B cell (primary cell): ENCODE measurements at regions not wholly inside any gene's neighbourhood (a gene's known extent, or its start where the extent isn't known, plus 50 kb on each side); places are given as distances from the start of the nearest gene placed in this dataset.

ENCODE experiments used
- ATAC-seq: fragments of 200-7000 bp; cut with Tn5 transposase; one replicate; pipeline ENCODE4 v1.10.0; 2021; ENCODE audit warnings: low read depth, mild to moderate bottlenecking, moderate number of reproducible peaks, moderate library complexity
- CTCF ChIA-PET: fragments of 350-600 bp; sonication (Branson Sonifier 250); formaldehyde crosslinking; loops from one replicate; lab custom pipeline; 2021; ENCODE audit warnings: antibody characterized with exemption, inconsistent platforms; lab: Charles Lee
- POLR2A ChIA-PET: fragments of 350-600 bp; sonication (Branson Sonifier 250); formaldehyde crosslinking; loops from one replicate; lab custom pipeline; 2021; ENCODE audit warnings: antibody characterized with exemption; lab: Charles Lee
- DNase-seq: peaks from one replicate; pipeline ENCODE4 v3.0.0; 2013
- H2AFZ ChIP-seq: 2 replicates; pipeline ENCODE4 v1.6.1; 2012; ENCODE audit warnings: mild to moderate bottlenecking, low read depth, low read length; ENCODE audit not compliant: insufficient read depth, poor library complexity, severe bottlenecking
- H3K27ac ChIP-seq, 2 donors: 1 replicate in 1 of 2; 2 replicates in 1 of 2; pipeline ENCODE4 v1.5.1; 2012 to 2013; ENCODE audit warnings: low read length in 2 of 2, mild to moderate bottlenecking in 2 of 2, moderate library complexity in 1 of 2
- H3K27me3 ChIP-seq, 4 experiments: fragments of 200-600 bp in 1 of 4; sonication (generic) in 1 of 4; replicated peaks in 1 of 4; 1 replicate in 2 of 4; 2 replicates in 2 of 4; pipeline versions ENCODE4 v1.6.1 to v1.7.0; 2013 to 2016; ENCODE audit warnings: low read length in 3 of 4, mild to moderate bottlenecking in 2 of 4, mixed read lengths in 1 of 4, moderate library complexity in 1 of 4; ENCODE audit not compliant: insufficient read depth in 4 of 4, control insufficient read depth in 3 of 4; ENCODE audit errors: control extremely low read depth in 1 of 4
- H3K36me3 ChIP-seq, 2 experiments: replicated peaks in 1 of 2; 1 replicate in 1 of 2; 2 replicates in 1 of 2; pipeline versions ENCODE4 v1.6.1 to v1.7.1; 2013; ENCODE audit warnings: low read length in 1 of 2; ENCODE audit not compliant: insufficient read depth in 2 of 2, control insufficient read depth in 1 of 2; ENCODE audit errors: control extremely low read depth in 1 of 2, extremely low read depth in 1 of 2
- H3K4me1 ChIP-seq, 2 donors: fragments of 200-600 bp in 1 of 2; sonication (generic) in 1 of 2; 1 replicate in 1 of 2; 2 replicates in 1 of 2; pipeline versions ENCODE4 v1.5.1 to v1.6.1; 2013 to 2017; ENCODE audit warnings: low read length in 2 of 2; ENCODE audit not compliant: control insufficient read depth in 2 of 2, insufficient read depth in 2 of 2
- H3K4me2 ChIP-seq: replicated peaks from 2 replicates; pipeline ENCODE3; 2012; ENCODE audit warnings: mild to moderate bottlenecking, low read depth, low read length; ENCODE audit not compliant: poor library complexity, severe bottlenecking
- H3K4me3 ChIP-seq, 5 experiments: fragments of 200-600 bp in 1 of 5; sonication (generic) in 1 of 5; 1 replicate in 3 of 5; 2 replicates in 2 of 5; pipeline versions ENCODE4 v1.5.1 to v1.7.0; 2011 to 2016; ENCODE audit warnings: low read length in 4 of 5, mild to moderate bottlenecking in 4 of 5, low read depth in 2 of 5, control low read depth in 1 of 5, moderate library complexity in 1 of 5; ENCODE audit not compliant: insufficient read depth in 1 of 5; ENCODE audit errors: control extremely low read depth in 1 of 5, extremely low read depth in 1 of 5
- H3K79me2 ChIP-seq: fragments of 200-600 bp; sonication (generic); one replicate; pipeline ENCODE4 v1.6.0; 2016; ENCODE audit warnings: low read length; ENCODE audit not compliant: control insufficient read depth, insufficient read depth
- H3K9ac ChIP-seq: fragments of 200-600 bp; sonication (generic); 2 replicates; pipeline ENCODE4 v1.6.1; 2017; ENCODE audit warnings: mild to moderate bottlenecking, low read length, moderate library complexity
- H3K9me3 ChIP-seq, 3 donors: one replicate each; pipeline versions ENCODE4 v1.6.1 to v1.7.1; 2013; ENCODE audit warnings: low read length in 2 of 3; ENCODE audit not compliant: control insufficient read depth in 2 of 3, insufficient read depth in 1 of 3; ENCODE audit errors: control extremely low read depth in 1 of 3
- H4K20me1 ChIP-seq: 2 replicates; pipeline ENCODE4 v1.6.0; 2012; ENCODE audit warnings: mild to moderate bottlenecking, low read length; ENCODE audit not compliant: insufficient read depth, control insufficient read depth, poor library complexity, severe bottlenecking
- H3K27ac Mint-ChIP-seq: one replicate; pipeline ENCODE4 v1.8.0; 2021; ENCODE audit warnings: mixed read lengths
- H3K27me3 Mint-ChIP-seq: one replicate; pipeline ENCODE4 v1.8.0; 2021; ENCODE audit warnings: mixed read lengths
- H3K4me1 Mint-ChIP-seq: one replicate; pipeline ENCODE4 v1.8.0; 2021; ENCODE audit warnings: mixed read lengths
- H3K4me3 Mint-ChIP-seq: one replicate; pipeline ENCODE4 v1.8.0; 2021; ENCODE audit warnings: mixed read lengths
- H3K9me3 Mint-ChIP-seq: one replicate; pipeline ENCODE4 v1.8.0; 2022; ENCODE audit warnings: mixed read lengths; ENCODE audit not compliant: insufficient read depth
- EZH2 ChIP-seq: IDR thresholded peaks from 2 replicates; pipeline ENCODE4 v1.6.1; 2012; ENCODE audit warnings: borderline replicate concordance, low read depth, mild to moderate bottlenecking, moderate library complexity, low read length; ENCODE audit not compliant: insufficient read depth, poor library complexity, severe bottlenecking
- WGBS: methylation state at CpG from one replicate; pipeline ENCODE4 v1.1.5; 2013; ENCODE audit warnings: missing lambda C conversion rate; ENCODE audit not compliant: insufficient coverage; 5-methylcytosine and 5-hydroxymethylcytosine counted together
- intact Hi-C: fragments of 100-400 bp; cut with micrococcal nuclease; formaldehyde crosslinking; loops from one replicate; pipeline ENCODE4 v1.10.0; 2022
- TF ChIP-seq, protein P1 (sequence below): fragments of 200-600 bp; IDR thresholded peaks from one replicate; pipeline ENCODE4 v1.8.0; 2022; ENCODE audit warnings: antibody characterized with exemption, mild to moderate bottlenecking

DNA sequence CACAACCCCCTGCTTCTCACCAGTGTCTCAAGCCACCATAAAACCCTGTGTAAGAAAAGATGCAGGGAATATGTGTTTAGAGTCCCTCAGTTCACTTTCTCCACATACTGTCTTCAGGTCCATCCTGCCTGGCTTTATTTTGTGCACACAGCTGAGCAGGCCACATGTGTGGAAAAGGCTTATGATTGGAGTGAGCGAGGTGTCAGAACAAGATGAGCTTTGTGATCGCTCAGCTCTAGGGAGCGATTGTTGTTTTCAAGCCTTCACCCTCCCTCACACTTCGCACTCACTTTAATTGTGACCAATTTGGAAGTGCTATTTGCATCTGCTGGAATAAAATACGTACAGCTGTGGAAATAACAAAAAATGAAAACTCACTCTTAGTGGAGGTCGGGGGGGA lies 931.1 kb upstream of the TENM4 start:
- CTCF ChIA-PET = no interaction called here
- WGBS = 94% methylated on average over 3 of the region's 6 CpGs
- no peak for ATAC-seq
- H3K27ac Mint-ChIP-seq = no peak overlapping the region
- Histone ChIP-seq H4K20me1 (no peaks in the 10 kb centered on the region), H3K27me3 (no peaks in the 10 kb centered on the region), H3K4me2 (no peak overlapping the region), H3K4me3 (no peak overlapping the region), H3K4me1 (no peaks in the 10 kb centered on the region), H3K79me2 (no peaks in the 10 kb centered on the region), H3K9me3 (no peaks in the 10 kb centered on the region), H3K9ac (no peak overlapping the region), H3K36me3 (no peaks in the 10 kb centered on the region), H3K27ac (no peak overlapping the region), H2AFZ (no peak overlapping the region)
- POLR2A ChIA-PET = no interaction called here
- no peak for TF ChIP-seq EZH2
- TF ChIP-seq, protein P1, sequence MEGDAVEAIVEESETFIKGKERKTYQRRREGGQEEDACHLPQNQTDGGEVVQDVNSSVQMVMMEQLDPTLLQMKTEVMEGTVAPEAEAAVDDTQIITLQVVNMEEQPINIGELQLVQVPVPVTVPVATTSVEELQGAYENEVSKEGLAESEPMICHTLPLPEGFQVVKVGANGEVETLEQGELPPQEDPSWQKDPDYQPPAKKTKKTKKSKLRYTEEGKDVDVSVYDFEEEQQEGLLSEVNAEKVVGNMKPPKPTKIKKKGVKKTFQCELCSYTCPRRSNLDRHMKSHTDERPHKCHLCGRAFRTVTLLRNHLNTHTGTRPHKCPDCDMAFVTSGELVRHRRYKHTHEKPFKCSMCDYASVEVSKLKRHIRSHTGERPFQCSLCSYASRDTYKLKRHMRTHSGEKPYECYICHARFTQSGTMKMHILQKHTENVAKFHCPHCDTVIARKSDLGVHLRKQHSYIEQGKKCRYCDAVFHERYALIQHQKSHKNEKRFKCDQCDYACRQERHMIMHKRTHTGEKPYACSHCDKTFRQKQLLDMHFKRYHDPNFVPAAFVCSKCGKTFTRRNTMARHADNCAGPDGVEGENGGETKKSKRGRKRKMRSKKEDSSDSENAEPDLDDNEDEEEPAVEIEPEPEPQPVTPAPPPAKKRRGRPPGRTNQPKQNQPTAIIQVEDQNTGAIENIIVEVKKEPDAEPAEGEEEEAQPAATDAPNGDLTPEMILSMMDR = no peak
- no peaks in the 10 kb centered on the region for H3K27me3 Mint-ChIP-seq
- peaks cover 2% of the 10 kb centered on the region for H3K9me3 Mint-ChIP-seq
- H3K4me3 Mint-ChIP-seq = no peak overlapping the region
- no peak for DNase-seq
- intact Hi-C loops = no loop called here
- H3K4me1 Mint-ChIP-seq = no peaks in the 10 kb centered on the region

DNA sequence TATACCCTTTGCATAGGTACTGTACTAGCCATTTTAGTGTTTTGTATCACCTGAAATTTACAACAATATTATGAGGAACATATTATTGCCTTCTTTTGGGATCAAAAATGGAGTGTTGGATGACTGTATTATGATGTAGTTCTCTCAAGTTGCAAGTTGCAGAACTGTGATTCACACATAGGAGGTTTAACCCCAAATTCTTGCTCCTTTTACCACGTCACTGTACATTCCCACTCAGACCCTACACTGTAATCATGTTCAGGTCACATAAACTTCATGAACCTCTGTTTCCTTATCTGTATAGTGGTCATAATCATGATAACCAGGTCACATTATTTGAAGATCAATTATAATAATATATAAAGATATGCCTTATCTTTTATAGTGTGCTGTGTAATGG lies 925.1 kb upstream of the TENM4 start:
- TF ChIP-seq, protein P1 = no peak
- TF ChIP-seq EZH2 = no peak
- H4K20me1 ChIP-seq = no peaks in the 10 kb centered on the region
- H2AFZ ChIP-seq = no peak overlapping the region
- ATAC-seq = no peak
- H3K4me1 ChIP-seq = no peaks in the 10 kb centered on the region
- no peak overlapping the region for H3K4me2 ChIP-seq
- H3K9me3 ChIP-seq = no peaks in the 10 kb centered on the region
- Mint-ChIP-seq H3K4me1 (no peaks in the 10 kb centered on the region), H3K27ac (no peak overlapping the region), H3K27me3 (no peaks in the 10 kb centered on the region), H3K4me3 (no peak overlapping the region), H3K9me3 (peaks cover 3% of the 10 kb centered on the region)
- ChIA-PET POLR2A (no interaction called here), CTCF (no interaction called here)
- intact Hi-C loops = no loop called here
- no peaks in the 10 kb centered on the region for H3K79me2 ChIP-seq
- H3K36me3 ChIP-seq = no peaks in the 10 kb centered on the region
- WGBS = no CpG with 5 or more reads among the region's 1 CpG
- no peaks in the 10 kb centered on the region for H3K27me3 ChIP-seq
- H3K4me3 ChIP-seq = no peak overlapping the region
- DNase-seq = no peak
- H3K9ac ChIP-seq = no peak overlapping the region
- no peak overlapping the region for H3K27ac ChIP-seq
